Adrenal gland (tissue), 5 donors: ENCODE measurements at regions not wholly inside any gene's neighbourhood (a gene's known extent, or its start where the extent isn't known, plus 50 kb on each side); places are given as distances from the start of the nearest gene placed in this dataset.

ENCODE experiments used
- POLR2A ChIP-seq, 2 donors: fragments of 450-650 bp; IDR thresholded peaks; one replicate each; pipeline ENCODE4 v1.6.1; 2017; ENCODE audit warnings: antibody characterized with exemption in 2 of 2, mild to moderate bottlenecking in 2 of 2, moderate library complexity in 1 of 2
- TF ChIP-seq, protein P1 (sequence below), 6 experiments: fragments of 450-650 bp in 4 of 6; fragments of 200-600 bp in 2 of 6; sonication (generic) in 1 of 6; IDR thresholded peaks; 1 replicate in 5 of 6; 2 replicates in 1 of 6; pipeline versions ENCODE4 v1.5.1 to v1.8.0; 2016 to 2021; ENCODE audit warnings: antibody characterized with exemption in 6 of 6, mild to moderate bottlenecking in 2 of 6, moderate library complexity in 1 of 6
- donor health status: DM: no; HTN: no; CAD: no.

DNA sequence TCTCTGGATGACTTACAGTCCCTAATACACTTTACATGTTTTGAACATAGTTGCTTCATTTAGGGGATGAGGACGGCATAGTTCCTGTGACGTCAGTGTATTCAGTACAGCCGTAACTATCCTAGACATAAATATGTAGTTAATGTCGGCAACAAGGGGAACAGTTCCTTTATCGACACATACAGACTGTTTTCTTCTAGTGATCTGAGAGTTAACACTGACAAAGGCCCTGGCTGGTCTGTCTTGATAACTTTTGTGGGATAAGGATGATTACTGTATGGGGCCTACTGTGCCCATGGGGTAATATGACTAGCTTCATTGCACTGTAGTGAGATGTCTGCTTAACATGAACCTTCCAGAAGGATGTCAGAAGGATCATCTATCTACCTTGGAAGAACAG lies 131.2 kb downstream of the ZNF518B start:
- TF ChIP-seq, protein P1, sequence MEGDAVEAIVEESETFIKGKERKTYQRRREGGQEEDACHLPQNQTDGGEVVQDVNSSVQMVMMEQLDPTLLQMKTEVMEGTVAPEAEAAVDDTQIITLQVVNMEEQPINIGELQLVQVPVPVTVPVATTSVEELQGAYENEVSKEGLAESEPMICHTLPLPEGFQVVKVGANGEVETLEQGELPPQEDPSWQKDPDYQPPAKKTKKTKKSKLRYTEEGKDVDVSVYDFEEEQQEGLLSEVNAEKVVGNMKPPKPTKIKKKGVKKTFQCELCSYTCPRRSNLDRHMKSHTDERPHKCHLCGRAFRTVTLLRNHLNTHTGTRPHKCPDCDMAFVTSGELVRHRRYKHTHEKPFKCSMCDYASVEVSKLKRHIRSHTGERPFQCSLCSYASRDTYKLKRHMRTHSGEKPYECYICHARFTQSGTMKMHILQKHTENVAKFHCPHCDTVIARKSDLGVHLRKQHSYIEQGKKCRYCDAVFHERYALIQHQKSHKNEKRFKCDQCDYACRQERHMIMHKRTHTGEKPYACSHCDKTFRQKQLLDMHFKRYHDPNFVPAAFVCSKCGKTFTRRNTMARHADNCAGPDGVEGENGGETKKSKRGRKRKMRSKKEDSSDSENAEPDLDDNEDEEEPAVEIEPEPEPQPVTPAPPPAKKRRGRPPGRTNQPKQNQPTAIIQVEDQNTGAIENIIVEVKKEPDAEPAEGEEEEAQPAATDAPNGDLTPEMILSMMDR (IDR thresholded peaks at IDR 0.05) = no peak
- TF ChIP-seq POLR2A (IDR thresholded peaks at IDR 0.05) = no peak
